Mammary epithelial cell (primary cell): ENCODE measurements at regions not wholly inside any gene's neighbourhood (a gene's known extent, or its start where the extent isn't known, plus 50 kb on each side); places are given as distances from the start of the nearest gene placed in this dataset.

Source experiments
- CTCF ChIP-seq, 2 donors: IDR thresholded peaks in 1 of 2; conservative IDR thresholded peaks in 1 of 2; 2 replicates each; pipeline ENCODE4 v1.5.1; 2011 to 2012; ENCODE audit warnings: inconsistent platforms in 2 of 2, low read length in 2 of 2, mild to moderate bottlenecking in 2 of 2, control low read depth in 1 of 2, low read depth in 1 of 2; ENCODE audit not compliant: insufficient read depth in 1 of 2; ENCODE audit errors: extremely low read depth in 1 of 2
- EZH2 ChIP-seq: IDR thresholded peaks from 2 replicates; pipeline ENCODE4 v1.6.1; 2012; ENCODE audit warnings: low read length, inconsistent platforms, borderline replicate concordance

- TF ChIP-seq CTCF (conservative IDR thresholded peaks at IDR 0.05 in 1 of 2, IDR thresholded peaks at IDR 0.05 in 1 of 2; ENCODE audit: extremely low read depth in 1 of 2, insufficient read depth in 1 of 2, low read depth in 1 of 2, low read length in 2 of 2) (no peak), EZH2 (no peak)
Observed at GRCh38 chrX:4881277-4881676, 1167.8 kb upstream of the PRKX start.
